Fibroblast of mammary gland (primary cell): ENCODE measurements at regions not wholly inside any gene's neighbourhood (a gene's known extent, or its start where the extent isn't known, plus 50 kb on each side); places are given as distances from the start of the nearest gene placed in this dataset.

Experiments used
- DNase-seq: peaks from one replicate; pipeline ENCODE4 v3.0.0-alpha.2; 2010; ENCODE audit warnings: low read depth
- H3K4me3 ChIP-seq: 2 replicates; pipeline ENCODE4 v1.5.1; 2011; ENCODE audit warnings: low read depth, mild to moderate bottlenecking, low read length, moderate library complexity; ENCODE audit not compliant: control insufficient read depth
- CTCF ChIP-seq: conservative IDR thresholded peaks from 2 replicates; pipeline ENCODE4 v1.5.1; 2011; ENCODE audit warnings: low read depth, low read length, inconsistent platforms; ENCODE audit not compliant: control insufficient read depth, insufficient read depth

- no peak for TF ChIP-seq CTCF
- H3K4me3 ChIP-seq: no peak overlapping the region
- DNase-seq: peak; percentile 13
These were observed 63.7 kb upstream of the NLK start for GRCh38 chr17:27978689-27979175.

GRCh38 chr17:27980043-27980442, 62.4 kb upstream of the NLK start:
- no peak for TF ChIP-seq CTCF
- DNase-seq: peak; percentile 69
- no peak overlapping the region for H3K4me3 ChIP-seq

- no peak for DNase-seq
- H3K4me3 ChIP-seq: no peak overlapping the region
- no peak for TF ChIP-seq CTCF
These were observed 60.5 kb upstream of the NLK start for GRCh38 chr17:27981978-27982377.

GRCh38 chr17:27982688-27983087, 59.8 kb upstream of the NLK start:
- no peak overlapping the region for H3K4me3 ChIP-seq
- no peak for DNase-seq
- no peak for TF ChIP-seq CTCF

GRCh38 chr17:27983853-27984252, 58.6 kb upstream of the NLK start:
- DNase-seq: no peak
- no peak overlapping the region for H3K4me3 ChIP-seq
- TF ChIP-seq CTCF: no peak

- DNase-seq: no peak
- no peak for TF ChIP-seq CTCF
- H3K4me3 ChIP-seq: no peak overlapping the region
These were observed 58.1 kb upstream of the NLK start for GRCh38 chr17:27984404-27984803.

DNA sequence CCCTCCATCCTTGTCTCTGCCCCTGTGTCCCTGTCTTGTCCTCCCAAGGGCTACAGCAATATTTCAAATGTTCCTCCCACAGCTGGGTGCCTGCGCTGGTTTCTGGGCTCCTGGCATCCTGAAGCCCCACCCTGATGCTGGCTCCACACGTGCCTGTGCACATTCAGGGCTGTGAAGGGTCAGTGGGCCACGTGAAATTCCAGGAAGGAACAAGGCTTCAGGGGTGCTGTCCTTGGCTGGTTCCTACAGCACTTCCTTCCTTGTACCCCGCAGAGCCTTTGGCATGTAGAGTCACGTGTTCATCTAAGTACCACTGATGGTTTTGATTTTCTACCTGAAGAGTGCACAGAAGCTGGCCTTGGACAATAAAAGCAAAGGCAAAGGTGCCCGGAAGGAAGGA, 57.7 kb upstream of the NLK start:
- H3K4me3 ChIP-seq: no peak overlapping the region
- TF ChIP-seq CTCF: no peak
- DNase-seq: no peak
